CD4-positive, CD25-positive, alpha-beta regulatory T cell (primary cell): ENCODE measurements at regions not wholly inside any gene's neighbourhood (a gene's known extent, or its start where the extent isn't known, plus 50 kb on each side); places are given as distances from the start of the nearest gene placed in this dataset.

ENCODE experiments used
- ATAC-seq, 2 donors: fragments of 150-1000 bp; cut with Tn5 transposase; one replicate each; pipeline ENCODE4 v1.10.0; 2021; ENCODE audit warnings: low read depth in 2 of 2, moderate number of reproducible peaks in 2 of 2, moderate library complexity in 1 of 2
- DNase-seq, 3 donors: peaks; one replicate each; pipeline versions ENCODE4 v3.0.0 to v3.0.0-alpha.2; 2012 to 2022; ENCODE audit warnings: mixed read lengths in 1 of 3
- H3K27ac ChIP-seq: one replicate; pipeline ENCODE4 v1.7.0; 2013; ENCODE audit warnings: mild to moderate bottlenecking, low read length; ENCODE audit not compliant: insufficient read depth, poor library complexity, severe bottlenecking
- H3K27me3 ChIP-seq: one replicate; pipeline ENCODE4 v1.7.0; 2013; ENCODE audit warnings: low read length; ENCODE audit not compliant: control insufficient read depth, insufficient read depth
- H3K36me3 ChIP-seq: one replicate; pipeline ENCODE4 v1.7.0; 2013; ENCODE audit warnings: mild to moderate bottlenecking, low read length, moderate library complexity; ENCODE audit not compliant: control insufficient read depth, insufficient read depth
- H3K4me1 ChIP-seq: 2 replicates; pipeline ENCODE4 v1.7.0; 2013; ENCODE audit warnings: mild to moderate bottlenecking, low read length; ENCODE audit not compliant: insufficient read depth, control insufficient read depth, poor library complexity, severe bottlenecking
- H3K4me3 ChIP-seq: one replicate; pipeline ENCODE4 v1.7.0; 2013; ENCODE audit warnings: low read depth, mild to moderate bottlenecking, low read length, moderate library complexity
- H3K9me3 ChIP-seq, 2 experiments: 1 replicate in 1 of 2; 2 replicates in 1 of 2; pipeline ENCODE4 v1.7.0; 2013; ENCODE audit warnings: low read length in 2 of 2, mild to moderate bottlenecking in 1 of 2, moderate library complexity in 1 of 2; ENCODE audit not compliant: control insufficient read depth in 2 of 2
- H3K27ac Mint-ChIP-seq, 3 donors: one replicate each; pipeline ENCODE4 v1.8.0; 2020 to 2022; ENCODE audit warnings: mild to moderate bottlenecking in 3 of 3, mixed read lengths in 3 of 3, moderate library complexity in 2 of 3
- H3K27me3 Mint-ChIP-seq: one replicate; pipeline ENCODE4 v1.8.0; 2022; ENCODE audit warnings: mild to moderate bottlenecking, mixed read lengths
- H3K36me3 Mint-ChIP-seq: one replicate; pipeline ENCODE4 v1.8.0; 2020; ENCODE audit warnings: mixed read lengths
- H3K4me1 Mint-ChIP-seq, 4 donors: one replicate each; pipeline ENCODE4 v1.8.0; 2020 to 2022; ENCODE audit warnings: mixed read lengths in 4 of 4, mild to moderate bottlenecking in 1 of 4
- H3K4me3 Mint-ChIP-seq, 4 donors: one replicate each; pipeline ENCODE4 v1.8.0; 2020 to 2022; ENCODE audit warnings: mild to moderate bottlenecking in 4 of 4, mixed read lengths in 4 of 4, moderate library complexity in 3 of 4
- H3K9me3 Mint-ChIP-seq, 7 donors: one replicate each; pipeline ENCODE4 v1.8.0; 2020 to 2022; ENCODE audit warnings: mixed read lengths in 7 of 7, mild to moderate bottlenecking in 3 of 7, moderate library complexity in 2 of 7

DNA sequence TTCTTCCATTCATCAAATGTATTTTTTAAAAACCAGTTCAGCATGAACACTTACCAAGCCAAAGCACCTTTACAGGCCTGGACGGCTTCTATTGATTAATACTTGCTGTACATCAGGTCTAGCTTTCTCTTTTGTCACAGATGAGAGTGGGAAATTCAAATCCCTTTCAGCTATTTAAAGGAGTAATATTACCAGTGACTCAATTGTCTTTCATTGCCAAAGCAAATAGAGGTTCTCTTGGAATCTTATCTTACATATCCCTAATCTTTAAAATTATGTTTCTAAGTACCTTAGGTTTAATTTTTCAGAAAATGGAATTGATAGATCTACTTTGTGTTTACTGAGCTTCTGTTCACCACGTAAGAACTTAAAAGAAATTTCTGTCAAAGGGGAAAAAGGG lies 922.9 kb downstream of the NSUN3 start:
- no peak overlapping the region for H3K4me3 ChIP-seq
- H3K4me3 Mint-ChIP-seq = no peak overlapping the region
- no peak for ATAC-seq
- no peaks in the 10 kb centered on the region for H3K27me3 ChIP-seq
- no peaks in the 10 kb centered on the region for H3K27me3 Mint-ChIP-seq
- no peak for DNase-seq
- H3K36me3 Mint-ChIP-seq = no peaks in the 10 kb centered on the region
- H3K9me3 Mint-ChIP-seq = peaks cover 1 to 19% (median 4%) of the 10 kb centered on the region in 7 donors
- H3K4me1 Mint-ChIP-seq = no peaks in the 10 kb centered on the region
- H3K27ac Mint-ChIP-seq = no peak overlapping the region
- H3K9me3 ChIP-seq = no peaks in the 10 kb centered on the region
- no peaks in the 10 kb centered on the region for H3K4me1 ChIP-seq
- no peak overlapping the region for H3K27ac ChIP-seq
- H3K36me3 ChIP-seq = no peaks in the 10 kb centered on the region

DNA sequence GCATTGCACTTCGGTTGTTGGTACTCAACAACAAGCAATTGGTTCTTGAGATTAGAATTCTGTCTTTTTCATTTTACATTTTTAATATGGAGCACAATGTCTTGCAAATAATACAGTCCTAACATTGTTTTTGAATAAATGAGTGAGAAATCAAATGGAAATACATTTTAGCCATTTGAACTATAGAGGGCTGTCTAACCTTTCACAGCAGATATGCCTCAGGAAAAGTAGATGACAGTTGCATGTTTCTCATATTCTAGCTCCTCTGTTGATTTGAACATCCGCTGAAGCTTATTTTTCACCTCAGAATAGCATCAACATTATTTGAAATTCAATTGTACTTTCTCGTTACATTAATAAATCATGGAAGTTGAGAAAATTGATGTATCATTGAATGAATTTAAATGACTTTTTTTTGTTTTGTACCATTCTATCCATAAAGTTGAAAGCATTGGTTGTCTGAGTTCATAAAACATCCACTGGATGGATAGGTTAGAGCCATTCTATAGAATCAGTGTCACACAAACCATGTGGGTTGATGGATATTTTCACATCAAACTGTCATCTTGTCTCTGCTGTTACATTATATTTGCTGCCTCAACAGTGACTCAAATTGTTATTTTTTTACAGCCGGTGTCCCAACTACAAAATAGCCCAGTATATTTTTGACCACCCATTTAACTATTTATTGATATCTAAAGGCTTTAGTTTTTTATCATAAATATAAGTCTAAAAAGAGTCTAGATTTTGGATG lies 928.3 kb downstream of the NSUN3 start:
- Mint-ChIP-seq H3K4me3 (no peak overlapping the region), H3K9me3 (peaks cover 2 to 25% (median 5%) of the 10 kb centered on the region in 7 donors), H3K36me3 (no peaks in the 10 kb centered on the region), H3K4me1 (no peaks in the 10 kb centered on the region), H3K27me3 (no peaks in the 10 kb centered on the region), H3K27ac (no peak overlapping the region)
- H3K36me3 ChIP-seq = no peaks in the 10 kb centered on the region
- no peak for DNase-seq
- H3K4me1 ChIP-seq = no peaks in the 10 kb centered on the region
- H3K4me3 ChIP-seq = no peak overlapping the region
- H3K27me3 ChIP-seq = no peaks in the 10 kb centered on the region
- peaks cover 0 to 2% of the 10 kb centered on the region in 2 experiments for H3K9me3 ChIP-seq
- no peak overlapping the region for H3K27ac ChIP-seq
- no peak for ATAC-seq

DNA sequence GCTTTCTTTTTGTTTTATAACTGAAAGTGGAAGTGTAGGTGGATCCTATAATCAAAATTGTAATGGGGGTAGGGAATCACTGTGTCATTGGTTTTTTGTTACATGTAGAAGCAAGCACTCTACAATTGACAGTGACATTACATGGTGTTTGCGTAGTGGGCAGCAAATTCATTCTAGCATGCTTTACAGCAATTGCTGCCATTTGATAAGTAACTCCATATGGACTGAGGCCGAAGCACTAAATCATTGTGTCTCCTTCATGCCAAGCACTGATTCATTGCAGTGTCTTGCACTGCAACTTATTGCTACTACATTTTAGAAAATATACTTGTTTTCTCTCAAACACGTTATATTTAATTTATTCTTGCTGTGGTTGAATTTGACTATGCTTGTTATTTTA lies 933.9 kb downstream of the NSUN3 start:
- H3K9me3 ChIP-seq = peaks cover 0 to 2% of the 10 kb centered on the region in 2 experiments
- no peaks in the 10 kb centered on the region for H3K36me3 ChIP-seq
- ATAC-seq (no peak), DNase-seq (no peak)
- Mint-ChIP-seq H3K27me3 (no peaks in the 10 kb centered on the region), H3K4me1 (no peaks in the 10 kb centered on the region), H3K36me3 (no peaks in the 10 kb centered on the region), H3K4me3 (no peak overlapping the region), H3K9me3 (peaks cover 4 to 14% (median 5%) of the 10 kb centered on the region in 7 donors), H3K27ac (no peak overlapping the region)
- H3K4me3 ChIP-seq = no peak overlapping the region
- no peak overlapping the region for H3K27ac ChIP-seq
- no peaks in the 10 kb centered on the region for H3K4me1 ChIP-seq
- no peaks in the 10 kb centered on the region for H3K27me3 ChIP-seq

DNA sequence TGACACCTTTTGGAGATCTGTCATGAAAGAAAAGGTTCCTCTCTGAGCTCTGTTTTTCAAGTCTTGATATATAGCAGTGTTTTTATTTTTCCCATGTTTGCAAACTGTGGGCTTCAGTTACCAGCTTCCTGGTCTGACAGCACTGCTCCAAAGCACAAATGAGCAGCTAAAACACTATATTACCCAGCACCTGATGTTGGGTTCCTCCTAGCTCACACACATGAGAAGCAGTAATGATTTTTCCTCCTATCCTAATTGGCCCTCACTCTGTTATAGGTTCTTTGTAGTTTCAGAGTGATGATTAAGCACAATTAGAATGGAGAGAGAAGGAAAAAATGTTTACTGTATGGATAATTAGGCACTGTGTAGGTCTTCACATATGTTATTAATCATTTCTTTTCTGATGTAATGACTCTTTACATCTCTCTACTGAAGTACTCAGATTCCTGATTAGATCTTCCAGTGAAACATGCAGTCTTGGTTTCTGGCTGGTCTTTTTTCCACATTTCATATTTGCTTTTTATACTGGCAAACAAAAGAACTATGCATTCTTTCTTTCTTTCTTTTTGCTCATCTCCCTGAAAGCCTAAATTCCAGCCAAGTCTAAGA lies 939.7 kb downstream of the NSUN3 start:
- H3K27ac Mint-ChIP-seq = no peak overlapping the region
- H3K9me3 Mint-ChIP-seq = peaks cover 1 to 11% (median 4%) of the 10 kb centered on the region in 7 donors
- DNase-seq (no peak), ATAC-seq (no peak)
- no peaks in the 10 kb centered on the region for H3K4me1 ChIP-seq
- H3K4me3 Mint-ChIP-seq = no peak overlapping the region
- no peaks in the 10 kb centered on the region for H3K36me3 ChIP-seq
- no peak overlapping the region for H3K27ac ChIP-seq
- no peaks in the 10 kb centered on the region for H3K36me3 Mint-ChIP-seq
- H3K4me1 Mint-ChIP-seq = no peaks in the 10 kb centered on the region
- H3K27me3 ChIP-seq = no peaks in the 10 kb centered on the region
- no peak overlapping the region for H3K4me3 ChIP-seq
- H3K27me3 Mint-ChIP-seq = no peaks in the 10 kb centered on the region
- H3K9me3 ChIP-seq = no peaks in the 10 kb centered on the region

DNA sequence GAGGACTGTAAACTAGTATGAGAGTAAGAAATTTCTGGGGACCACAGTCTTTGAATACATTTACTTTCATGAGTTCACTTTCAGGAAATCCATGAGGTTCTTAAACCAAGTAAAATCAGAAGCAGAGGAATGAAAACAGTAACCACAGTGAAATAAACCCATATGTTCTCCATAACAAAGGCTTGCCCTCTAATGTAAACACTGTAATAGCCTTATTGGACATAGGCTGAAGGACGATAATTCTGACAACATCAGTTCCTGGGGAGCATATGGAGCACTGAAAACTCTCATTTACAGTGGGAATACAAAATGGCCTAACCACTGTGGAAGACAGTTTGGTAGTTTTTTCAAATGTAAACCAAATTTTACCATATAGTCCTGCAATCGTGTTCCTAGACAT lies 965.8 kb downstream of the NSUN3 start:
- H3K27me3 Mint-ChIP-seq = no peaks in the 10 kb centered on the region
- H3K9me3 Mint-ChIP-seq = peaks cover 0 to 9% (median 2%) of the 10 kb centered on the region in 7 donors
- H3K36me3 ChIP-seq = no peaks in the 10 kb centered on the region
- ATAC-seq (no peak), DNase-seq (no peak)
- H3K27me3 ChIP-seq = no peaks in the 10 kb centered on the region
- H3K4me1 ChIP-seq = no peaks in the 10 kb centered on the region
- H3K27ac ChIP-seq = no peak overlapping the region
- H3K4me3 Mint-ChIP-seq = no peak overlapping the region
- H3K9me3 ChIP-seq = no peaks in the 10 kb centered on the region
- H3K4me1 Mint-ChIP-seq = no peaks in the 10 kb centered on the region
- no peaks in the 10 kb centered on the region for H3K36me3 Mint-ChIP-seq
- H3K27ac Mint-ChIP-seq = no peak overlapping the region
- no peak overlapping the region for H3K4me3 ChIP-seq

DNA sequence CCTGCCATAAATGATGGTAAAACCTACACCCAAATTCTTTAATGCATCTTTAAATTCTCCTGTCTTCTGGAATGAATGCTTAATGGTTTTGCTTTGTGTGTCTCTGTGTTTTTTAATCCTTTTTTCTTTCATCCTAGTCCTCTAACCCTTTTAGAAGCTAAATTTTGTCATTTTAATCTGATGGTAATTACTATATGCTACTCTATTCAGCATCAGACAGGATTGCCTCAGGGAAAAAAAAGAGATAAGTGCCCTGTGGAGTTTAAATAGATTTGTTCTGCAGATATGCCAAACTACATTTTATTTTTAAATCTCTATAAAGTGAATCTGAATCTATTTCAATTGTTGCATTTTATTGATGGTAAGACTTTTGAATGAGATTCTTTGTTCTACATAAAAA lies 966.8 kb downstream of the NSUN3 start:
- no peak overlapping the region for H3K27ac Mint-ChIP-seq
- Histone ChIP-seq H3K9me3 (no peaks in the 10 kb centered on the region), H3K4me3 (no peak overlapping the region), H3K36me3 (no peaks in the 10 kb centered on the region), H3K27ac (no peak overlapping the region), H3K4me1 (no peaks in the 10 kb centered on the region), H3K27me3 (no peaks in the 10 kb centered on the region)
- ATAC-seq (no peak), DNase-seq (no peak)
- H3K9me3 Mint-ChIP-seq = peaks cover 0 to 7% (median 2%) of the 10 kb centered on the region in 7 donors
- no peaks in the 10 kb centered on the region for H3K36me3 Mint-ChIP-seq
- no peaks in the 10 kb centered on the region for H3K27me3 Mint-ChIP-seq
- no peaks in the 10 kb centered on the region for H3K4me1 Mint-ChIP-seq
- no peak overlapping the region for H3K4me3 Mint-ChIP-seq

DNA sequence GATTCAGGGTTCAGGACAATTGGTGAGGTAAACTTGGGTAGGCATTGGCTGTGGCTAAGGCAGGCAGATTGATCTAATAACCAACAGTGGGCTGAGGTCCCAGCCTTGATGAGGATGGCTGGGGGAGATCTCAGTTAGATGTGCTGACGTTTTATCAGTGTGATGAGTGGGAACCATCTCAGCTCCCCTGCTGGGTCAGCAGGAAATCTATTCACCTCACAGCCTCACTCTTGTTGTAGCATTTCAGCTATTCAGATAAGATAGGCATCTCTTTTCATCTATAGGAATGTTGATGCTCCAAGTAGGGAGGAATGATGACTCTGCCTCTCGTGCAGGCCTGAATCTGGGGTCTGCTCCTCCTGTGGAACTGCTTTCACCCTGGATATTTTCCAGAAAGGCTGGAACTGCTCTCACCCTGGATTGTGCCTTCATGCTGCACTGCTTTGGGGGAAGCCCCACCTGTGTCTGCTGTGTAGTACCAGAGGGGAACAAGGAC lies 973.7 kb downstream of the NSUN3 start:
- H3K4me3 ChIP-seq = no peak overlapping the region
- H3K27ac ChIP-seq = no peak overlapping the region
- Mint-ChIP-seq H3K9me3 (peaks cover 3 to 12% (median 8%) of the 10 kb centered on the region in 7 donors), H3K4me1 (no peaks in the 10 kb centered on the region), H3K27ac (no peak overlapping the region), H3K27me3 (no peaks in the 10 kb centered on the region), H3K4me3 (no peak overlapping the region), H3K36me3 (no peaks in the 10 kb centered on the region)
- H3K9me3 ChIP-seq = peaks cover 0 to 11% of the 10 kb centered on the region in 2 experiments
- no peak for ATAC-seq
- H3K36me3 ChIP-seq = no peaks in the 10 kb centered on the region
- H3K27me3 ChIP-seq = no peaks in the 10 kb centered on the region
- no peaks in the 10 kb centered on the region for H3K4me1 ChIP-seq
- DNase-seq = no peak

DNA sequence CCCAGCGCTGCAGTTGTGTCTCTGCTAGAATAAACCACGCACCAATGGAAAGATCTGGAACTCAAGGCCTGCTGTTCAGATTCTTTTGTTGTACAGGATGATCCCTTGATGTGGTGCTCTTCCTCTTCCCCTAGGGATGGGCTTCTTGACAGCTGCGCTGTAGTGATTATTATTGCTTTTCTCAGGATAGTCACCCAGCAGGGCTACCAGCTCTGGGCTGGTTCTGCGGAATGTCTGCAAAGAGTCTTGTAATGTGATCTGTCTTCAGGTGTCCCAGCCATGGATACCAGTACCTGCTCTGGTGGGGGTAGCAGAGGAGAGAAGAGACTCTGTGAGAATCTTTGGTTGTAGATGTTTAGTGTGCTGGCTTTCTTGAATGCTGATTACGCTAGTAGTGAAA lies 974.2 kb downstream of the NSUN3 start:
- Mint-ChIP-seq H3K4me3 (no peak overlapping the region), H3K27ac (peak overlapping the region in 1 of 3 donors; percentile 15), H3K27me3 (no peaks in the 10 kb centered on the region), H3K4me1 (no peaks in the 10 kb centered on the region), H3K9me3 (peaks cover 3 to 12% (median 8%) of the 10 kb centered on the region in 7 donors), H3K36me3 (no peaks in the 10 kb centered on the region)
- Histone ChIP-seq H3K4me1 (no peaks in the 10 kb centered on the region), H3K27me3 (no peaks in the 10 kb centered on the region), H3K4me3 (no peak overlapping the region), H3K9me3 (peaks cover 0 to 11% of the 10 kb centered on the region in 2 experiments), H3K27ac (no peak overlapping the region), H3K36me3 (no peaks in the 10 kb centered on the region)
- no peak for DNase-seq
- ATAC-seq = no peak
